Kidney epithelial cell (primary cell): ENCODE measurements at regions not wholly inside any gene's neighbourhood (a gene's known extent, or its start where the extent isn't known, plus 50 kb on each side); places are given as distances from the start of the nearest gene placed in this dataset.
"Not testable (repeated sequence)": the region's sequence is repeated elsewhere in the genome, so short reads cannot be mapped to it uniquely, and the experiment has no call there.

ENCODE experiments used
- DNase-seq: peaks from one replicate; pipeline ENCODE4 v3.0.0-alpha.2; 2010; ENCODE audit warnings: low read depth
- H3K27me3 ChIP-seq: 2 replicates; pipeline ENCODE4 v1.6.0; 2011; ENCODE audit warnings: low read length; ENCODE audit not compliant: control insufficient read depth, insufficient read depth
- H3K36me3 ChIP-seq: 2 replicates; pipeline ENCODE4 v1.5.1; 2011; ENCODE audit warnings: low read length; ENCODE audit not compliant: control insufficient read depth, insufficient read depth
- H3K4me3 ChIP-seq: 2 replicates; pipeline ENCODE4 v1.5.1; 2011; ENCODE audit warnings: low read depth, mild to moderate bottlenecking, control low read depth, low read length
- CTCF ChIP-seq: IDR thresholded peaks from 2 replicates; pipeline ENCODE4 v1.5.1; 2011; ENCODE audit warnings: mild to moderate bottlenecking, moderate library complexity, low read length, control low read depth, inconsistent platforms; ENCODE audit not compliant: insufficient read depth, poor library complexity, severe bottlenecking

- DNase-seq, result no peak
- TF ChIP-seq CTCF, result no peak
- H3K4me3 ChIP-seq, result no peak overlapping the region
- H3K36me3 ChIP-seq, result no peaks in the 10 kb centered on the region
- no peaks in the 10 kb centered on the region for H3K27me3 ChIP-seq
Measured at GRCh38 chr2:144984038-144984437, 464.1 kb upstream of the ZEB2 start.

- Histone ChIP-seq H3K36me3 (no peaks in the 10 kb centered on the region), H3K27me3 (no peaks in the 10 kb centered on the region), H3K4me3 (no peak overlapping the region)
- DNase-seq, result no peak
- no peak for TF ChIP-seq CTCF
Measured at GRCh38 chr2:144983107-144983506, 463.2 kb upstream of the ZEB2 start.

GRCh38 chr2:144982481-144982880 lies 462.6 kb upstream of the ZEB2 start:
- no peak for DNase-seq
- Histone ChIP-seq H3K4me3 (no peak overlapping the region), H3K36me3 (no peaks in the 10 kb centered on the region), H3K27me3 (no peaks in the 10 kb centered on the region)
- no peak for TF ChIP-seq CTCF

GRCh38 chr2:144975881-144976280 lies 456.0 kb upstream of the ZEB2 start:
- H3K4me3 ChIP-seq, result no peak overlapping the region
- no peaks in the 10 kb centered on the region for H3K27me3 ChIP-seq
- no peak for DNase-seq
- TF ChIP-seq CTCF, result no peak
- H3K36me3 ChIP-seq, result no peaks in the 10 kb centered on the region

GRCh38 chr2:144972676-144973075 lies 452.8 kb upstream of the ZEB2 start:
- no peaks in the 10 kb centered on the region for H3K36me3 ChIP-seq
- no peaks in the 10 kb centered on the region for H3K27me3 ChIP-seq
- no peak for DNase-seq
- no peak overlapping the region for H3K4me3 ChIP-seq
- TF ChIP-seq CTCF, result no peak

GRCh38 chr2:144971786-144972335 lies 451.9 kb upstream of the ZEB2 start:
- Histone ChIP-seq H3K36me3 (no peaks in the 10 kb centered on the region), H3K4me3 (no peak overlapping the region), H3K27me3 (no peaks in the 10 kb centered on the region)
- TF ChIP-seq CTCF, result no peak
- no peak for DNase-seq

- DNase-seq, H3K27me3 ChIP-seq, H3K36me3 ChIP-seq, H3K4me3 ChIP-seq: not testable (repeated sequence)
Measured at GRCh38 chr2:144970410-144970809, 450.5 kb upstream of the ZEB2 start.

GRCh38 chr2:144969564-144969963 lies 449.6 kb upstream of the ZEB2 start:
- DNase-seq, H3K27me3 ChIP-seq, H3K36me3 ChIP-seq, H3K4me3 ChIP-seq: not testable (repeated sequence)
